DOHH2 (cell line): ENCODE measurements at regions not wholly inside any gene's neighbourhood (a gene's known extent, or its start where the extent isn't known, plus 50 kb on each side); places are given as distances from the start of the nearest gene placed in this dataset.
"Not testable (repeated sequence)": the region's sequence is repeated elsewhere in the genome, so short reads cannot be mapped to it uniquely, and the experiment has no call there.

Experiments
- H3F3A ChIP-seq: fragments of 200-600 bp; sonication (generic), shearing (Covaris generic); 2 replicates; pipeline ENCODE4 v1.6.0; 2016; ENCODE audit warnings: antibody characterized with exemption, mild to moderate bottlenecking; ENCODE audit not compliant: control insufficient read depth, insufficient read depth
- H3K27ac ChIP-seq: fragments of 200-600 bp; sonication (generic); 2 replicates; pipeline ENCODE4 v1.5.1; 2014; ENCODE audit warnings: low read depth, mild to moderate bottlenecking, low read length, moderate library complexity
- H3K27me3 ChIP-seq: fragments of 200-600 bp; sonication (generic); 2 replicates; pipeline ENCODE4 v1.6.1; 2014; ENCODE audit warnings: mild to moderate bottlenecking, low read length, mixed read lengths; ENCODE audit not compliant: control insufficient read depth
- H3K36me3 ChIP-seq: fragments of 200-600 bp; sonication (generic); 2 replicates; pipeline ENCODE4 v1.6.1; 2014; ENCODE audit warnings: mild to moderate bottlenecking, low read length, moderate library complexity, mixed read lengths; ENCODE audit not compliant: control insufficient read depth
- H3K4me1 ChIP-seq: fragments of 200-600 bp; sonication (generic); 2 replicates; pipeline ENCODE4 v1.6.1; 2014; ENCODE audit warnings: mild to moderate bottlenecking, low read length, mixed read lengths; ENCODE audit not compliant: control insufficient read depth
- H3K4me2 ChIP-seq: fragments of 200-600 bp; sonication (generic); 2 replicates; pipeline ENCODE4 v1.6.0; 2014; ENCODE audit warnings: mild to moderate bottlenecking, low read length, moderate library complexity
- H3K4me3 ChIP-seq: fragments of 200-600 bp; sonication (generic); 2 replicates; pipeline ENCODE4 v1.5.1; 2014; ENCODE audit warnings: mild to moderate bottlenecking, low read length, mixed read lengths
- H3K79me2 ChIP-seq: fragments of 200-600 bp; sonication (generic); 2 replicates; pipeline ENCODE4 v1.6.1; 2014; ENCODE audit warnings: mild to moderate bottlenecking, low read length, mixed read lengths; ENCODE audit not compliant: control insufficient read depth
- H3K9me2 ChIP-seq: fragments of 200-600 bp; sonication (generic); replicated peaks from 2 replicates; pipeline ENCODE4 v1.6.1; 2014; ENCODE audit warnings: mild to moderate bottlenecking, low read length, mixed read lengths; ENCODE audit not compliant: control insufficient read depth
- H3K9me3 ChIP-seq: fragments of 200-600 bp; sonication (generic); 2 replicates; pipeline ENCODE4 v1.6.1; 2014; ENCODE audit warnings: antibody characterized with exemption, low read length, mixed read lengths; ENCODE audit not compliant: control insufficient read depth, insufficient read depth
- H4K20me1 ChIP-seq: fragments of 200-600 bp; sonication (generic); 2 replicates; pipeline ENCODE4 v1.6.0; 2014; ENCODE audit warnings: low read depth, mild to moderate bottlenecking, antibody characterized with exemption, low read length, moderate library complexity; ENCODE audit not compliant: control insufficient read depth, insufficient read depth
- CTCF ChIP-seq: fragments of 200-600 bp; sonication (generic); IDR thresholded peaks from one replicate; pipeline ENCODE4 v1.5.1; 2014; ENCODE audit warnings: antibody characterized with exemption, mild to moderate bottlenecking, low read depth, low read length; ENCODE audit not compliant: poor library complexity, severe bottlenecking
- EZH2phosphoT487 ChIP-seq: fragments of 200-600 bp; sonication (generic); IDR thresholded peaks from 2 replicates; pipeline ENCODE4 v1.6.1; 2017; ENCODE audit warnings: borderline replicate concordance, mild to moderate bottlenecking, antibody characterized with exemption, low read length, moderate library complexity, mixed read lengths

GRCh38 chr6:155755452-155755851 lies 299.8 kb upstream of the NOX3 start:
- no peaks in the 10 kb centered on the region for H3K9me3 ChIP-seq
- H3K27ac ChIP-seq = no peak overlapping the region
- H3K27me3 ChIP-seq = no peaks in the 10 kb centered on the region
- no peaks in the 10 kb centered on the region for H4K20me1 ChIP-seq
- H3K79me2 ChIP-seq = no peaks in the 10 kb centered on the region
- no peaks in the 10 kb centered on the region for H3K9me2 ChIP-seq
- H3F3A ChIP-seq = no peaks in the 10 kb centered on the region
- H3K4me1 ChIP-seq = no peaks in the 10 kb centered on the region
- no peaks in the 10 kb centered on the region for H3K36me3 ChIP-seq
- H3K4me2 ChIP-seq = no peak overlapping the region
- H3K4me3 ChIP-seq = no peak overlapping the region
- TF ChIP-seq EZH2phosphoT487 (no peak), CTCF (no peak)

DNA sequence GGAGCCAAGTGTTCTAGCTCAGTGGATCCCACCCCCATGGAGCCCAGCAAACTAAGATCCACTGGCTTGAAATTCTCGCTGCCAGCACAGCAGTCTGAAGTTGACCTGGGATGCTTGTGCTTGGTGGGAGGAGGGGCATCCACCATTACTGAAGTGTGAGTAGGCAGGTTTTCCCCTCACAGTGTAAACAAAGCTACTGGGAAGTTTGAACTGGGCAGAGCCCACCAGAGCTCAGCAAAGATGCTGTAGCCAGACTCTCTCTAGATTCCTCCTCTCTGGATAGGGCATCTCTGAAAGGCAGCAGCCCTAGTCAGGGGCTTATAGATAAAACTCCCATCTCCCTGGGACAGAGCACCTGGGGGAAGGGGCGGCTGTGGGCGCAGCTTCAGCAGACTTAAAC lies 293.1 kb upstream of the NOX3 start:
- not testable (repeated sequence) for H3K9me2 ChIP-seq, H3K4me2 ChIP-seq, H3K9me3 ChIP-seq, H3K36me3 ChIP-seq, H3F3A ChIP-seq, H3K27me3 ChIP-seq, H3K27ac ChIP-seq, H3K4me3 ChIP-seq, H3K4me1 ChIP-seq, H3K79me2 ChIP-seq, H4K20me1 ChIP-seq

GRCh38 chr6:155747491-155747890 lies 291.9 kb upstream of the NOX3 start:
- H3K4me3 ChIP-seq = no peak overlapping the region
- H3K4me2 ChIP-seq = no peak overlapping the region
- no peaks in the 10 kb centered on the region for H4K20me1 ChIP-seq
- H3K9me3 ChIP-seq = no peaks in the 10 kb centered on the region
- H3K4me1 ChIP-seq = no peaks in the 10 kb centered on the region
- H3K36me3 ChIP-seq = no peaks in the 10 kb centered on the region
- no peaks in the 10 kb centered on the region for H3K27me3 ChIP-seq
- H3K27ac ChIP-seq = no peak overlapping the region
- H3F3A ChIP-seq = no peaks in the 10 kb centered on the region
- no peak for TF ChIP-seq CTCF
- no peak for TF ChIP-seq EZH2phosphoT487
- no peaks in the 10 kb centered on the region for H3K9me2 ChIP-seq
- no peaks in the 10 kb centered on the region for H3K79me2 ChIP-seq

DNA sequence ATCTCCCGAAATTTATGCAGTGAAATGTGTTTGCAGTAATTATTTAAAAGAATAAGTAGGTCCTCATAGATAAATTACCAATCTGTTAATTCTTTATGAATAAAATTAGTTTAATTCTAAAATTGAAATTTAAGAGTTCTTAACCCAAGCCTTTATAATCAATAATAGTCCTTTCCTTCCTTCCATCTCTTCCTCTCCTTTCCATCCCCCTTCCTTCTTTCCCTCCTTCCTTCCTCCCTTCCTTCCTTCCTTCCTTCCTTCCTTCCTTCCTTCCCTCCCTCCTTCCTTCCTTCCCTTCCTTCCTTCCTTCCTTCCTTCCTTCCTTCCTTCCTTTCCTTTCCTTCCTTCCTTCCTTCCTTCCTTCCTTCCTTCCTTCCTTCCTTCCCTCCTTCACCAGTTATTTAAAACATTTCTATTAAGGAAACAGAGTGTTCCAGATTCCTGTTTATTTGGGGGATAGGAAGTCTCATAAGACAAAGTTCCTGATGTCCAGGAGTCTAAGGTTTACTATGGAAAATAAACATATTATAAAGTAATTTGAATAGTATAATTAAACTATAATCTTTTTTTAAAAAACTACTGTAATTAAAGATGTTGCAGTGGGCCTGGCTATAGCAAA lies 285.3 kb upstream of the NOX3 start:
- H3K36me3 ChIP-seq = no peaks in the 10 kb centered on the region
- H3K9me3 ChIP-seq = no peaks in the 10 kb centered on the region
- H3K4me3 ChIP-seq = no peak overlapping the region
- no peaks in the 10 kb centered on the region for H3K79me2 ChIP-seq
- H3F3A ChIP-seq = no peaks in the 10 kb centered on the region
- no peak overlapping the region for H3K27ac ChIP-seq
- no peaks in the 10 kb centered on the region for H3K4me1 ChIP-seq
- no peak overlapping the region for H3K4me2 ChIP-seq
- no peaks in the 10 kb centered on the region for H3K9me2 ChIP-seq
- no peaks in the 10 kb centered on the region for H4K20me1 ChIP-seq
- no peaks in the 10 kb centered on the region for H3K27me3 ChIP-seq
- TF ChIP-seq CTCF (no peak), EZH2phosphoT487 (no peak)
